H1 (cell line): ENCODE measurements at regions not wholly inside any gene's neighbourhood (a gene's known extent, or its start where the extent isn't known, plus 50 kb on each side); places are given as distances from the start of the nearest gene placed in this dataset.
A peak's percentile ranks its signal among the peaks of the same experiment; 100 is the strongest.

ENCODE experiments used
- CTCF ChIA-PET: fragments of 300-600 bp; sonication (Branson Sonifier 250); formaldehyde crosslinking; loops from one replicate; lab custom pipeline; 2021; ENCODE audit not compliant: partially characterized antibody; lab: Charles Lee
- POLR2A ChIA-PET: fragments of 300-600 bp; sonication (Branson Sonifier 250); formaldehyde crosslinking; loops from one replicate; lab custom pipeline; 2021; ENCODE audit warnings: inconsistent platforms; ENCODE audit not compliant: partially characterized antibody; lab: Charles Lee
- DNase-seq, 2 experiments: peaks; one replicate each; pipeline versions ENCODE4 v3.0.0 to v3.0.0-alpha.2; 2010 to 2022; ENCODE audit warnings: low spot score in 2 of 2, low read depth in 1 of 2, mixed read lengths in 1 of 2
- FAIRE-seq: peaks from 2 replicates; lab custom pipeline; 2011; peaks lifted over from hg19 to GRCh38; lab: Jason Lieb, UNC
- H2AFZ ChIP-seq: 2 replicates; pipeline ENCODE4 v1.8.1; 2012; ENCODE audit warnings: low read length, inconsistent platforms
- H2AK5ac ChIP-seq: 2 replicates; pipeline ENCODE4 v1.6.1; 2013; ENCODE audit warnings: low read depth, low read length
- H2BK120ac ChIP-seq: replicated peaks from 2 replicates; pipeline ENCODE3; 2013; ENCODE audit warnings: low read depth, low read length, inconsistent platforms
- H2BK12ac ChIP-seq: 2 replicates; pipeline ENCODE4 v1.6.1; 2013; ENCODE audit warnings: low read depth, low read length
- H2BK15ac ChIP-seq: 2 replicates; pipeline ENCODE4 v1.6.1; 2013; ENCODE audit warnings: low read length
- H2BK20ac ChIP-seq: 2 replicates; pipeline ENCODE4 v1.6.1; 2013; ENCODE audit warnings: low read length
- H2BK5ac ChIP-seq: 2 replicates; pipeline ENCODE4 v1.6.1; 2013; ENCODE audit warnings: low read depth, low read length
- H3K14ac ChIP-seq: 2 replicates; pipeline ENCODE4 v1.6.1; 2013; ENCODE audit warnings: inconsistent platforms; ENCODE audit not compliant: insufficient read length
- H3K18ac ChIP-seq: 2 replicates; pipeline ENCODE4 v1.6.1; 2013; ENCODE audit warnings: low read length; ENCODE audit errors: extremely low read depth
- H3K23ac ChIP-seq: 2 replicates; pipeline ENCODE4 v1.6.1; 2013; ENCODE audit warnings: inconsistent platforms; ENCODE audit not compliant: insufficient read length
- H3K23me2 ChIP-seq: 2 replicates; pipeline ENCODE4 v1.6.1; 2013; ENCODE audit warnings: low read depth, low read length
- H3K27ac ChIP-seq: 2 replicates; pipeline ENCODE4 v1.6.1; 2011; ENCODE audit warnings: low read depth, low read length, inconsistent platforms
- H3K27me3 ChIP-seq, 4 experiments: replicated peaks in 1 of 4; 1 replicate in 1 of 4; 2 replicates in 3 of 4; pipeline versions ENCODE4 v1.6.1 to v1.8.1; 2011 to 2013; ENCODE audit warnings: low read length in 3 of 4, mild to moderate bottlenecking in 3 of 4, inconsistent platforms in 2 of 4, mixed read lengths in 2 of 4, moderate library complexity in 1 of 4; ENCODE audit not compliant: control insufficient read depth in 3 of 4, insufficient read depth in 3 of 4; ENCODE audit errors: extremely low read depth in 1 of 4
- H3K36me3 ChIP-seq, 4 experiments: 2 replicates each; pipeline versions ENCODE4 v1.6.1 to v1.8.1; 2011 to 2013; ENCODE audit warnings: mild to moderate bottlenecking in 4 of 4, low read length in 3 of 4, moderate library complexity in 2 of 4, control low read depth in 1 of 4, inconsistent platforms in 1 of 4; ENCODE audit not compliant: insufficient read depth in 4 of 4, control insufficient read depth in 2 of 4
- H3K4ac ChIP-seq: replicated peaks from 2 replicates; pipeline ENCODE3; 2013; ENCODE audit warnings: low read length, low read depth, mixed read lengths, inconsistent platforms; ENCODE audit not compliant: insufficient read length
- H3K4me1 ChIP-seq, 4 experiments: replicated peaks in 1 of 4; 1 replicate in 1 of 4; 2 replicates in 3 of 4; pipeline versions ENCODE4 v1.6.1 to v1.8.1; 2011 to 2013; ENCODE audit warnings: low read length in 3 of 4, inconsistent platforms in 2 of 4, mixed read lengths in 1 of 4; ENCODE audit not compliant: insufficient read depth in 4 of 4, control insufficient read depth in 3 of 4
- H3K4me2 ChIP-seq, 2 experiments: 2 replicates each; pipeline versions ENCODE4 v1.6.1 to v1.8.1; 2011 to 2013; ENCODE audit warnings: low read depth in 2 of 2, low read length in 2 of 2, control low read depth in 1 of 2, inconsistent platforms in 1 of 2, mild to moderate bottlenecking in 1 of 2; ENCODE audit not compliant: insufficient read depth in 1 of 2
- H3K4me3 ChIP-seq, 4 experiments: fragments of 200-600, 300-600 bp in 1 of 4; sonication (generic), shearing (Covaris generic), sonication (Bioruptor Twin) in 1 of 4; 2 replicates each; pipeline versions ENCODE4 v1.5.1 to v1.8.1; 2011 to 2016; ENCODE audit warnings: low read length in 4 of 4, low read depth in 3 of 4, control low read depth in 2 of 4, inconsistent platforms in 2 of 4, mild to moderate bottlenecking in 2 of 4, mixed read lengths in 1 of 4, moderate library complexity in 1 of 4; ENCODE audit not compliant: insufficient read depth in 2 of 4; ENCODE audit errors: extremely low read depth in 1 of 4
- H3K56ac ChIP-seq: replicated peaks from 2 replicates; pipeline ENCODE3; 2013; ENCODE audit warnings: low read depth, mild to moderate bottlenecking, mixed read lengths, low read length, inconsistent platforms; ENCODE audit not compliant: insufficient read length
- H3K79me1 ChIP-seq: 2 replicates; pipeline ENCODE4 v1.6.1; 2013; ENCODE audit warnings: low read depth, low read length, control low read depth
- H3K79me2 ChIP-seq, 2 experiments: 2 replicates each; pipeline versions ENCODE4 v1.6.1 to v1.8.1; 2012 to 2013; ENCODE audit warnings: low read length in 2 of 2, mild to moderate bottlenecking in 2 of 2, inconsistent platforms in 1 of 2; ENCODE audit not compliant: insufficient read depth in 2 of 2, control insufficient read depth in 1 of 2
- H3K9ac ChIP-seq, 4 experiments: replicated peaks in 1 of 4; 1 replicate in 1 of 4; 2 replicates in 3 of 4; pipeline versions ENCODE4 v1.6.1 to v1.8.1; 2011 to 2013; ENCODE audit warnings: low read depth in 3 of 4, low read length in 3 of 4, control low read depth in 2 of 4, mild to moderate bottlenecking in 2 of 4, moderate library complexity in 2 of 4, inconsistent platforms in 1 of 4; ENCODE audit errors: extremely low read depth in 1 of 4
- H3K9me3 ChIP-seq, 2 experiments: 2 replicates each; pipeline versions ENCODE4 v1.6.1 to v1.8.1; 2012 to 2013; ENCODE audit warnings: mild to moderate bottlenecking in 2 of 2, moderate library complexity in 2 of 2, control low read depth in 1 of 2, inconsistent platforms in 1 of 2, low read depth in 1 of 2, low read length in 1 of 2, mixed read lengths in 1 of 2; ENCODE audit not compliant: insufficient read depth in 2 of 2
- H4K20me1 ChIP-seq, 2 experiments: replicated peaks in 1 of 2; 2 replicates each; pipeline versions ENCODE3 to v1.8.1; 2011 to 2013; ENCODE audit warnings: inconsistent platforms in 2 of 2, low read length in 2 of 2, mild to moderate bottlenecking in 1 of 2; ENCODE audit not compliant: insufficient read depth in 2 of 2, control insufficient read depth in 1 of 2
- H4K5ac ChIP-seq: 2 replicates; pipeline ENCODE4 v1.6.1; 2013; ENCODE audit warnings: low read length, low read depth, mixed read lengths, inconsistent platforms; ENCODE audit not compliant: insufficient read length
- H4K8ac ChIP-seq: 2 replicates; pipeline ENCODE4 v1.8.0; 2013; ENCODE audit warnings: mild to moderate bottlenecking, moderate library complexity, low read length, inconsistent platforms; ENCODE audit not compliant: insufficient read depth; ENCODE audit errors: extremely low read depth
- H4K91ac ChIP-seq: replicated peaks from 2 replicates; pipeline ENCODE3; 2013; ENCODE audit warnings: low read length, mixed read lengths, inconsistent platforms; ENCODE audit not compliant: insufficient read length
- ASH2L ChIP-seq: fragments of 200-600, 300-600 bp; sonication (generic); IDR thresholded peaks from one replicate; pipeline ENCODE4 v1.7.1; 2017; ENCODE audit warnings: low read length
- BCL11A ChIP-seq, 2 experiments: IDR thresholded peaks; one replicate each; pipeline ENCODE4 v1.6.1; 2011; ENCODE audit warnings: low read depth in 2 of 2, low read length in 2 of 2, mild to moderate bottlenecking in 2 of 2
- EZH2 ChIP-seq: fragments of 200-600 bp; sonication (generic); IDR thresholded peaks from 2 replicates; pipeline ENCODE4 v1.7.1; 2012; ENCODE audit warnings: low read depth, mild to moderate bottlenecking, moderate library complexity, low read length, inconsistent platforms; ENCODE audit not compliant: severe bottlenecking
- GABPA ChIP-seq: IDR thresholded peaks from 2 replicates; pipeline ENCODE4 v1.6.1; 2011; ENCODE audit warnings: mild to moderate bottlenecking, low read length, moderate library complexity, borderline replicate concordance; ENCODE audit not compliant: insufficient read depth
- GTF2F1 ChIP-seq: IDR thresholded peaks from 2 replicates; pipeline ENCODE4 v1.6.1; 2012; ENCODE audit warnings: low read depth, low read length, improper control_type of control experiment, borderline replicate concordance
- MAFK ChIP-seq: IDR thresholded peaks from 2 replicates; pipeline ENCODE4 v1.6.1; 2012; ENCODE audit warnings: low read depth, mild to moderate bottlenecking, improper control_type of control experiment, low read length
- RNF2 ChIP-seq: fragments of 200-900, 300-1000 bp; sonication (generic); IDR thresholded peaks from 2 replicates; pipeline ENCODE4 v1.7.1; 2016; ENCODE audit warnings: borderline replicate concordance, low read depth, mild to moderate bottlenecking, antibody characterized with exemption, low read length; ENCODE audit not compliant: poor library complexity, severe bottlenecking; ENCODE audit errors: missing control alignments
- SRF ChIP-seq: IDR thresholded peaks from 2 replicates; pipeline ENCODE4 v1.6.1; 2011; ENCODE audit warnings: mild to moderate bottlenecking, low read depth, low read length, moderate library complexity
- SUZ12 ChIP-seq: fragments of 200-600 bp; sonication (generic); IDR thresholded peaks from 2 replicates; pipeline ENCODE4 v1.6.1; 2012; ENCODE audit warnings: mild to moderate bottlenecking, inconsistent platforms, low read length, moderate library complexity, mixed read lengths
- TCF12 ChIP-seq: IDR thresholded peaks from 2 replicates; pipeline ENCODE4 v1.6.1; 2011; ENCODE audit warnings: low read depth, mild to moderate bottlenecking, low read length
- WGBS, 2 experiments: shearing (Covaris generic) in 1 of 2; methylation state at CpG; one replicate each; pipeline versions ENCODE4 v1.1.6 to v1.1.7; 2013 to 2015; ENCODE audit warnings: low lambda C conversion rate in 2 of 2, mixed read lengths in 2 of 2, inconsistent platforms in 1 of 2, low coverage in 1 of 2, missing lambda C conversion rate in 1 of 2; ENCODE audit not compliant: insufficient replicate concordance in 2 of 2, insufficient coverage in 1 of 2, insufficient read length in 1 of 2; ENCODE audit errors: extremely low coverage in 1 of 2, missing lambda C conversion rate in 1 of 2; 5-methylcytosine and 5-hydroxymethylcytosine counted together

GRCh38 chr11:70593446-70593983 lies 195.2 kb downstream of the CTTN start:
- 81% methylated on average over 10 of the region's 10 CpGs; no CpG with 5 or more reads in 1 of the 2 experiments for WGBS, 2 experiments
- peak overlapping the region; percentile 39; the same call in 1 of the 2 replicates for H2BK12ac ChIP-seq
- DNase-seq, result no peak
- H2AFZ ChIP-seq, result no peak overlapping the region
- no peak overlapping the region for H3K9ac ChIP-seq
- CTCF ChIA-PET, result interaction anchor here (1.3 to 2.3 kb wide), 3 partner anchors 9 to 90 kb away, joined by 4 to 11 read pairs (median 4); no protein-coding TSS in a partner anchor
- H3K27me3 ChIP-seq, result no peaks in the 10 kb centered on the region
- H4K5ac ChIP-seq, result no peak overlapping the region
- FAIRE-seq, result no peak
- peak overlapping the region; percentile 81; the same call in 1 of the 2 replicates for H2BK15ac ChIP-seq
- H3K23me2 ChIP-seq, result no peaks in the 10 kb centered on the region
- no peak overlapping the region for H3K23ac ChIP-seq
- TF ChIP-seq GABPA (no peak), ASH2L (no peak), GTF2F1 (no peak), SRF (no peak), BCL11A (IDR thresholded peaks at IDR 0.05; ENCODE audit: low read depth in 2 of 2, low read length in 2 of 2) (no peak), TCF12 (no peak), EZH2 (no peak), RNF2 (no peak), SUZ12 (no peak), MAFK (no peak)
- no peak overlapping the region for H2BK120ac ChIP-seq
- no peak overlapping the region for H3K27ac ChIP-seq
- peaks cover 4% of the 10 kb centered on the region; the same call in 1 of the 2 replicates for H3K79me1 ChIP-seq
- no peak overlapping the region for H4K8ac ChIP-seq
- H3K4me1 ChIP-seq, result peaks cover 0 to 5% (median under 1%) of the 10 kb centered on the region in 4 experiments; a peak in 4 of 7 replicates
- H4K20me1 ChIP-seq, result peaks cover 2 to 4% of the 10 kb centered on the region in 2 experiments
- no peak overlapping the region for H2BK5ac ChIP-seq
- no peak overlapping the region for H2AK5ac ChIP-seq
- no peak overlapping the region for H4K91ac ChIP-seq
- H3K56ac ChIP-seq, result no peak overlapping the region
- no peaks in the 10 kb centered on the region for H3K9me3 ChIP-seq
- H3K36me3 ChIP-seq, result no peaks in the 10 kb centered on the region
- no peak overlapping the region for H3K4me2 ChIP-seq
- no peak overlapping the region for H3K14ac ChIP-seq
- H2BK20ac ChIP-seq, result no peak overlapping the region
- H3K4me3 ChIP-seq, result no peak overlapping the region
- no peaks in the 10 kb centered on the region for H3K79me2 ChIP-seq
- no peak overlapping the region for H3K18ac ChIP-seq
- H3K4ac ChIP-seq, result peak overlapping the region; percentile 44
- POLR2A ChIA-PET, result interaction anchor here (1.0 to 1.4 kb wide), 3 partner anchors 12 to 134 kb away, joined by 3 to 4 read pairs (median 3); no protein-coding TSS in a partner anchor
